VCaP (cell line): ENCODE measurements at regions not wholly inside any gene's neighbourhood (a gene's known extent, or its start where the extent isn't known, plus 50 kb on each side); places are given as distances from the start of the nearest gene placed in this dataset.

Source experiments
- H3K27ac ChIP-seq: fragments of 450-650 bp; 2 replicates; pipeline ENCODE4 v1.5.1; 2017
- TF ChIP-seq, protein P1 (sequence below): fragments of 450-650 bp; conservative IDR thresholded peaks from 2 replicates; pipeline ENCODE4 v1.5.1; 2017; ENCODE audit warnings: mild to moderate bottlenecking, moderate library complexity

DNA sequence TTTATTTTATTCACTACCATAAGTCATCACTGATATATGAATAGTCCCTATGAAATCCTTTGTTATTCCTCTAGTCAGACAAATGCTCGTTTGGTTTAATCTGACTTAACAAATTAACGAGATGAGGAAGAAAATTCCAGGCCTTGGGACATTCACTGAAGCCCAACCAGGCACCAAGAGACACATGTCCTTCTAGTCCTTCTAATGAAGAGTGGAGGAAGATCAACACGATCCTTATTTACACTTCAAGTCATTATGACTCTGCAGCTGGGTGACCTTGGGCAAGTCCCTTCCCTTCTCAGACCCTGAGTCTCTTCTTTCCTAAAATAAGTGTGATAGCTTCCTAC, 117.5 kb downstream of the CEBPB start:
- no peak overlapping the region for H3K27ac ChIP-seq
- TF ChIP-seq, protein P1, sequence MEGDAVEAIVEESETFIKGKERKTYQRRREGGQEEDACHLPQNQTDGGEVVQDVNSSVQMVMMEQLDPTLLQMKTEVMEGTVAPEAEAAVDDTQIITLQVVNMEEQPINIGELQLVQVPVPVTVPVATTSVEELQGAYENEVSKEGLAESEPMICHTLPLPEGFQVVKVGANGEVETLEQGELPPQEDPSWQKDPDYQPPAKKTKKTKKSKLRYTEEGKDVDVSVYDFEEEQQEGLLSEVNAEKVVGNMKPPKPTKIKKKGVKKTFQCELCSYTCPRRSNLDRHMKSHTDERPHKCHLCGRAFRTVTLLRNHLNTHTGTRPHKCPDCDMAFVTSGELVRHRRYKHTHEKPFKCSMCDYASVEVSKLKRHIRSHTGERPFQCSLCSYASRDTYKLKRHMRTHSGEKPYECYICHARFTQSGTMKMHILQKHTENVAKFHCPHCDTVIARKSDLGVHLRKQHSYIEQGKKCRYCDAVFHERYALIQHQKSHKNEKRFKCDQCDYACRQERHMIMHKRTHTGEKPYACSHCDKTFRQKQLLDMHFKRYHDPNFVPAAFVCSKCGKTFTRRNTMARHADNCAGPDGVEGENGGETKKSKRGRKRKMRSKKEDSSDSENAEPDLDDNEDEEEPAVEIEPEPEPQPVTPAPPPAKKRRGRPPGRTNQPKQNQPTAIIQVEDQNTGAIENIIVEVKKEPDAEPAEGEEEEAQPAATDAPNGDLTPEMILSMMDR, result no peak

DNA sequence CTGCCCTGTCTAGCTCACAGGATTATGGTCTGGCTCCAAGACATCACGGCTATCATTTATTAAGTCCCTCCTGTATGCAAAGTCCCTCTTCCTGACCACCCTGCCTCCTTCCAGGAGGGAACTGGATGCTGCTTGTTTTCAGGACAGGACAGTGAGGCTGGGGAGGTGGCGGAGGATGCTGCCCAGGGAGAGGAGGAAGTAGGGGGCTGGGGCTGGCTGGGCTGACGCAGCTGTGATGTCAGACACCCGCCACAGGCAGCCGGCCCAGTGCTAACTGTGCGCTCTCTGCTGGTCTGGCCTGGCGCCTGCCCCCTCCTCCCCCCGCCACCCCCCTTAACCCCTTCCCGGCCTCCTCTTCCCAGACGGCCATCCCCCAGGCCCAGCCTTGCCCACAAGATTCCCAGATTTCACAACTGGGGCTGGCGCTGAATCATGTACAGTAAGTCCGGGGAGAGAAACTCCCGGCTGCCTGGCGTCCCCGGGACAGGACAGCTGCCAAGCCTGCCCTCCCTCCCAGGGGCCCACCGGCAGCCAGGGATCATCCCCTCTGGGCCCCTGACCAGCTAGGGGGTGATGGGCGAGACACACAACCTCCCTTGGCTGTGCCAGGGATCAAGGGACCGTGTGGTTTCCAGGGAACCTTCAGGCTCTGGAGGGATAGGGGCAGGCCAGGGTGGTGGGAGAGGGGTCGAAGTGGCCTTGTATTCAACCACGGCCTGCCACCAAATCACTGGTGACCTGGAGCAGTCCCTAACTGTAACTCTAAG, 118.1 kb downstream of the CEBPB start:
- TF ChIP-seq, protein P1, result no peak
- H3K27ac ChIP-seq, result no peak overlapping the region

DNA sequence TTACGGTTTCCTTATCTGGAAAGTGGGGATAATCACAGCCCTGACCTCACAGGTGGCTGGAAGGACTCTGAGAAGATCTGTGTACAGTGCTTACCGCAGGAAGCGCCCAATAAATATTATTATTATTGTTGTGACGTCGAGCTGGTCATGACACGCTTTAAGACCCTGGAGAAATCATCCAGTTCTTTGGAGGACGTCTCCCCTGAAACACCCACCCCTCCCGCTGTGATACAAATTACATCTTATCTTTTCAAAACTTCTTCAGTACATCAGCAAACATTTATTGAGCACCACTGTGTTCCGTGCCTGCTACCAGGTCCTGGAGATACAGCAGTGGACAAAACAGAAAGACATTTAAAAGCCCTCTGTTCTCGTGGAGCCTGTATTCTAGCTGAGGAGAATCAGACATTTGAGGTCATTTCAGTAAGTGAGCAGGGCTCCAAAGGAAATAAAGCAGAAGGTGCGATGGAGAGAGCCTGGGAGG, 118.7 kb downstream of the CEBPB start:
- no peak overlapping the region for H3K27ac ChIP-seq
- TF ChIP-seq, protein P1, result no peak

DNA sequence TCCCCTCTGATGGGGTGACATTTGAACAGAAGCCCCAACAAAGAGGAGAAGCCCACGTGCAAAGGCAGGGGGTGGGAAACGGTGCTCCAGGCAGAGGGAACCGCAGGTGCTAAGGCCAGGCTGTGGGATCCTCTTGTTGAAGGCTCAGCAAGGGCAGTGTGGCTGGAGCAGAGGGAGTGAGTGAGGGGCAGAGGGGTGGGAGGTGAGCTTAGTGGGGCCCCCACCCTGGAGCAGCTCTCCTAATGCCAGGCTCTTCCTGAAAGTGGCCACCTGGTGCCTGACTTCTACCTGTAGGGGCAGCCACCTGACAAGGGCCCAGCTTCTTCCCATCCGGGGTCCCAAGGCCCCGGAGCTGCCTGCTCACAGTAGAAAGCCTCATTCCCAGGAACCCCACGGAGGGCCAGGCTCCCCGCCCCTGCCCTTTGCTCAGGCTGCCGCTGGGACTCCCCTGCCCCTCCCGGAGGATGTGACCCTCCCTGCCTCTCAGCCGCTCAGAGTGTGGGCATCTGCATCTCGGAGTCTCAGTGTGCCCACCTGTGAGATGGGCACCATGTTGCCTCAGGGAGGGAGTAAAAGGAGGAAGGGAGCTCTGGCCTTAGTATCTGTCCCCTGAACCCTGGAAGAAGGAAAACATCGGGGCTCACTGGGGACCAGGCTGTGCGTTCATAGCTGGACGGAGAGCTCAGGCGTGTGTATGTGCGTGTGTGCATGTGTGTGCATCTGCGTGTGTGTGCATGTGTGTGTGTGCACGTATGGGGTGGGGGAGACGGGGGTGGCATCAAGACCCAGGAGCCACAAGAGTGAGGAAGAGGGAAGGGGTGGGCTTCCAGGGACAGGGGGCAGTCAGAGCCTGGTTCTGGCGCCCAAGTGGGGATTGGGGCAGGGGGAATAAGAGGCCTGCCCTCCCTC, 119.4 kb downstream of the CEBPB start:
- no peak overlapping the region for H3K27ac ChIP-seq
- TF ChIP-seq, protein P1, result no peak

DNA sequence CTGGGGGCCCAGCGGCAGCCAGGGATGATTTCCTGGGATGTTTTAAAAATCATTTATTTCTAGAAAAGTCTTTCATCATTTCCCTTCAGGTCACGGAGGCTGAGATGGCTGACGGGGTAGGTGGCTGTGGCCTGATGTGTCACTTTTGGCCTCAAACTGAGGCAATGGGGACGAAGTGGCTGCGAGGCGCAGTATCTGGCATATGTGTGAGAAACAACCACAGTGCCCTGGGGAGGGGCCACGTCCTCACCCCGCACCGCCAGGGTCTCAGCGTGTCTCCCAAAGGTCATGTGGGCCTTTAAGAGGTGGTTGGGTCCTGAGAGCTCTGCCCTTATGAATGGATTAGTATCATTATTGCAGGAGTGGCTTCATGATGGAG, 120.0 kb downstream of the CEBPB start:
- TF ChIP-seq, protein P1, result no peak
- no peak overlapping the region for H3K27ac ChIP-seq

DNA sequence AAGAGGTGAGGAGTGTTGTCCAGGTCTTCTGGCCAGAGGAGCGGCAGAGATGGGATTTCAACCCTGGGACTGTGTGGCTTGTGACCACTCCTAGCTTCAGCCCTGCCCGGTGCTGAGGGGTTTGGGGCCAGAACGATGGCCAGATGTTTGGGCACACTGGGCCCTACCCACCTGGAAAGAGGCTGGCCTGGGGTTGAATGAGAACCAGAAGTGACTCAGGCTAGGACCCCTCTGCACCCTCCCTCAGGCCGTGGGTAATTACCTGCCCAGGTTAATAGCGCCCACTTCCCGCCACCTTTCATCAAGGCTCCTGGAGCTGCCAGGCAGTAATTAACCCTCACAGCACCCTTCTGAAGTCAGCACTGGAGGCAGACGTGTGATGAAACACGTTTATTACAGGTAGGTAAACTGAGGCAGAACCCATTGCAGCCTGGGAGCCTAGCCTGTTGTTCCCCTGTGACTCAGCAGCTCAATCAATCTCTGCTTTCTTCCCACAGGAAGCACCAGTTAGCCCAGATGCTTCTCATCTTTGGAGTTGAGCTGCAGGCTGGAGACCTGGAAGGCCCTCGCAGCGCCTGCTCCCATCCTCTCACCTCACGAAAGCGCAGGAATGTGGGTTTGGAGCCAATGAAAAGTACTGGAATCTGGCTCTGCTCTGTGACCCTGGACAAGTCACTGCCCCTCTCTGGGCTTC, 120.8 kb downstream of the CEBPB start:
- H3K27ac ChIP-seq, result no peak overlapping the region
- TF ChIP-seq, protein P1, result no peak
